Panc1 (cell line): ENCODE measurements at regions not wholly inside any gene's neighbourhood (a gene's known extent, or its start where the extent isn't known, plus 50 kb on each side); places are given as distances from the start of the nearest gene placed in this dataset.
A peak's percentile ranks its signal among the peaks of the same experiment; 100 is the strongest.

Experiments used
- ATAC-seq: fragments of 200-7000 bp; cut with Tn5 transposase; 2 replicates; pipeline ENCODE4 v1.9.1; 2020; ENCODE audit warnings: mild to moderate bottlenecking, moderate library complexity
- BruUV-seq: library from RNA; stranded (reverse); fragments of 400-500 nt; replicated peaks from 2 replicates; lab custom pipeline; 2021; lab: Mats Ljungman, UMichigan
- CTCF ChIA-PET: fragments of 300-600 bp; sonication (Branson Sonifier 250); formaldehyde crosslinking; loops from one replicate; lab custom pipeline; 2022; ENCODE audit warnings: antibody characterized with exemption; lab: Charles Lee
- POLR2A ChIA-PET: fragments of 300-600 bp; sonication (Branson Sonifier 250); formaldehyde crosslinking; loops from one replicate; lab custom pipeline; 2022; ENCODE audit warnings: antibody characterized with exemption; lab: Charles Lee
- DNase-seq: peaks from one replicate; pipeline ENCODE4 v3.0.0-alpha.2; 2010; ENCODE audit warnings: low read depth, low spot score
- H3K27ac ChIP-seq: 2 replicates; pipeline ENCODE4 v1.5.1; 2011; ENCODE audit warnings: mild to moderate bottlenecking, low read length, inconsistent platforms
- H3K27me3 ChIP-seq: fragments of 200-500 bp; sonication (Bioruptor generic); 2 replicates; pipeline ENCODE4 v1.6.0; 2014; ENCODE audit warnings: low read length, inconsistent platforms; ENCODE audit not compliant: control insufficient read depth, insufficient read depth
- H3K36me3 ChIP-seq: fragments of 200-500 bp; sonication (Bioruptor generic); 2 replicates; pipeline ENCODE4 v1.5.1; 2014; ENCODE audit warnings: inconsistent platforms, mild to moderate bottlenecking, low read length, moderate library complexity; ENCODE audit not compliant: control insufficient read depth, insufficient read depth
- H3K4me1 ChIP-seq: 2 replicates; pipeline ENCODE4 v1.5.1; 2011; ENCODE audit warnings: inconsistent platforms, mild to moderate bottlenecking, low read length, moderate library complexity; ENCODE audit not compliant: control insufficient read depth, insufficient read depth
- H3K4me3 ChIP-seq, 2 experiments: 2 replicates each; pipeline ENCODE4 v1.5.1; 2011 to 2012; ENCODE audit warnings: low read depth in 2 of 2, low read length in 2 of 2, mild to moderate bottlenecking in 2 of 2, inconsistent platforms in 1 of 2, moderate library complexity in 1 of 2
- H3K9me3 ChIP-seq: fragments of 200-500 bp; sonication (Bioruptor generic); 2 replicates; pipeline ENCODE4 v1.5.1; 2014; ENCODE audit warnings: low read depth, mild to moderate bottlenecking, inconsistent platforms, low read length, moderate library complexity; ENCODE audit not compliant: control insufficient read depth, insufficient read depth
- POLR2AphosphoS5 ChIP-seq: IDR thresholded peaks from 2 replicates; pipeline ENCODE4 v1.6.1; 2012; ENCODE audit warnings: mild to moderate bottlenecking, low read depth, low read length, moderate library complexity
- SIN3A ChIP-seq: IDR thresholded peaks from 2 replicates; pipeline ENCODE4 v1.6.1; 2012; ENCODE audit warnings: low read depth, mild to moderate bottlenecking, low read length, moderate library complexity, borderline replicate concordance; ENCODE audit not compliant: insufficient read depth
- TCF7L2 ChIP-seq: IDR thresholded peaks from 2 replicates; pipeline ENCODE4 v1.6.1; 2011; ENCODE audit warnings: mild to moderate bottlenecking, low read depth, low read length, inconsistent platforms
- in situ Hi-C: cut with HindIII; loops from 2 replicates; pipeline ENCODE4 v1.10.0; 2016; ENCODE audit warnings: low sequenced_read_pairs, low pct_unique_long_range_greater_than_20kb
- intact Hi-C: fragments of 100-400 bp; cut with micrococcal nuclease; formaldehyde crosslinking; loops from one replicate; pipeline ENCODE4 v1.10.0; 2022; ENCODE audit not compliant: unreplicated experiment
- TF ChIP-seq, protein P1 (sequence below): fragments of 450-650 bp; IDR thresholded peaks from 2 replicates; pipeline ENCODE4 v1.5.1; 2017; ENCODE audit warnings: mild to moderate bottlenecking
- TF ChIP-seq, protein P2 (sequence below), 2 experiments: IDR thresholded peaks; 2 replicates each; pipeline ENCODE4 v1.6.1; 2011 to 2012; ENCODE audit warnings: low read depth in 2 of 2, control low read depth in 1 of 2, low read length in 1 of 2, mild to moderate bottlenecking in 1 of 2, moderate library complexity in 1 of 2; ENCODE audit not compliant: insufficient read depth in 1 of 2

DNA sequence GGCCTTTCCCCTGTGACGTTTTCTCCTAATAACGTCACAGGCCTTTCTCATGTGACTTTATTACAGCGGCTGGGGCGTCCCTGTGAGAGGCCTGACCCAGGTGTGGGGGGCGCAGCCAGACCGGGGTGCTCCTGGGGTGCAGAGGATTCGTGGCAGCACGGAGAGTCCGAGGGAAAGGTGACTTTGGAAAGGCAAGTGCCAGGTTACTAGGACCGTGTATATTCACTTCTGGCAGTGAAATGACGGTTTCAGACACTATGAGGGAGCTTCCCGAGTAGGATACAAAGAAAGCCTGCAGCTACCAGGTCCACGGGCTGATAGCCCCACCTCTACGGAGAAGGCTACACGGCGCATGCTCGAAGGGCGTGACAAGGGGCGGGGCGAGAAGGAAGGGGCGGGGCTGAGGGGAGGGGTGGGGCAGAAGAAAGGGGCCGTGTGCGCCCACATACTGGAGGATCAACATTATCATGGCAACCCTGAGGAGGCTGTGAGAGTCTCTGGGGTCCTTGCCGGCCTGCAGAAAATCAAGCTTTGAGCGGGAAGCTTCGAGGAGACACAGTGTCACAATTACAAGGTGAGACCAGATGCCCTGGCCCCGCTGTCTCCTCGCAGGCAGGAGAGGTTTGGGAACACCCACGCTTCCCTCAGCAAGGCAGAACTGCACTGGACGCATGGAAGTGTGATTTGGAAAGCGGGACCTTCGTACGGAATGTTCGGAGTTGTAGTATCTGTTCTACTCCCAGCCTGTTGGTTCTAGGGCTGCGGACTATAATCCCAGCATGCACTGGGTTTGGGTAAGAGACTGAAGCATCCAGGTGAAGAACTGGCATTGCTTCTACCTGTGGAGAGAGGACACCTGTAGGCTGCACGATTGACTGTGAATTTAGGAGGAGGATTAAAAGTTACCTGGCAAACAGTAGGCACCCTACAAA lies 54.4 kb upstream of the ZNF337 start:
- intact Hi-C loops, result no loop called here
- Histone ChIP-seq H3K9me3 (no peaks in the 10 kb centered on the region), H3K27ac (peak overlapping the region; percentile 91), H3K4me1 (peaks cover 6% of the 10 kb centered on the region), H3K4me3 (peak overlapping the region; percentile 66 to 74), H3K27me3 (no peaks in the 10 kb centered on the region), H3K36me3 (no peaks in the 10 kb centered on the region)
- in situ Hi-C loops, result no loop called here
- POLR2A ChIA-PET, result interaction anchor here (0.6 kb wide), 1 partner anchor 46 kb away, joined by 3 read pairs; no protein-coding TSS in a partner anchor
- BruUV-seq, result no TSS peak
- TF ChIP-seq POLR2AphosphoS5, result peak; percentile 68
- TF ChIP-seq, protein P1, sequence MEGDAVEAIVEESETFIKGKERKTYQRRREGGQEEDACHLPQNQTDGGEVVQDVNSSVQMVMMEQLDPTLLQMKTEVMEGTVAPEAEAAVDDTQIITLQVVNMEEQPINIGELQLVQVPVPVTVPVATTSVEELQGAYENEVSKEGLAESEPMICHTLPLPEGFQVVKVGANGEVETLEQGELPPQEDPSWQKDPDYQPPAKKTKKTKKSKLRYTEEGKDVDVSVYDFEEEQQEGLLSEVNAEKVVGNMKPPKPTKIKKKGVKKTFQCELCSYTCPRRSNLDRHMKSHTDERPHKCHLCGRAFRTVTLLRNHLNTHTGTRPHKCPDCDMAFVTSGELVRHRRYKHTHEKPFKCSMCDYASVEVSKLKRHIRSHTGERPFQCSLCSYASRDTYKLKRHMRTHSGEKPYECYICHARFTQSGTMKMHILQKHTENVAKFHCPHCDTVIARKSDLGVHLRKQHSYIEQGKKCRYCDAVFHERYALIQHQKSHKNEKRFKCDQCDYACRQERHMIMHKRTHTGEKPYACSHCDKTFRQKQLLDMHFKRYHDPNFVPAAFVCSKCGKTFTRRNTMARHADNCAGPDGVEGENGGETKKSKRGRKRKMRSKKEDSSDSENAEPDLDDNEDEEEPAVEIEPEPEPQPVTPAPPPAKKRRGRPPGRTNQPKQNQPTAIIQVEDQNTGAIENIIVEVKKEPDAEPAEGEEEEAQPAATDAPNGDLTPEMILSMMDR, result no peak
- CTCF ChIA-PET, result no interaction called here
- ATAC-seq (peak; percentile 95), DNase-seq (peak; percentile 7)

DNA sequence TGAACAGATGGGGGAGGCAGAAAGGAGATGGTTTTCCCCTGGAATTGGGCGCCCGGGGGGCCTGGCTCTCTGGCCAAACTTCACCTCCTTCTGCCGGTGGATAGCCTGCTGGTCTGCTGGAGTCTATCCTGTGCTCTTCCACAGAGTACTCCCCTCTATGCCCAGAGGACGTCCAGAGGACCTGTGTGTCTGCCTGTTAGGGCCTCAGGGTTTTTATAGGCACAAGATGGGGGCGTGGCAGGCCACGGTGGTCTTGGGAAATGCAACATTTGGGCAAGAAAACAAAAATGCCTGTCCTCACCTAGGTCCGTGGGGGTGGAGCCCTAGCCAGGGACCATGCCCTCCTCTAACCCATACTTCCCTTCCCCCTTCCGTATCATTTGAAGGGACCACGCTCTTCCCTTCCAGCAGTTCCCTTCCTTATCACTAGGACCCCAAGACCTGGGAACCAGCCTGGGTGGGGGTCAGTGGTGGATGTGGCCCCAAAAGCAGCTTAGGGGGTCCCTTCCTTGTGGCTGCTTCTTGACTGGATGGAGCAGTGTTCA lies 53.6 kb upstream of the ZNF337 start:
- BruUV-seq, result no TSS peak
- ATAC-seq, result peak; percentile 8; the same call in 1 of the 2 replicates
- intact Hi-C loops (no loop called here), in situ Hi-C loops (no loop called here)
- Histone ChIP-seq H3K36me3 (no peaks in the 10 kb centered on the region), H3K27ac (peak overlapping the region; percentile 91), H3K4me3 (peak overlapping the region; percentile 66 to 74), H3K27me3 (no peaks in the 10 kb centered on the region), H3K4me1 (peaks cover 6% of the 10 kb centered on the region), H3K9me3 (no peaks in the 10 kb centered on the region)
- DNase-seq, result no peak
- ChIA-PET POLR2A (no interaction called here), CTCF (no interaction called here)
- TF ChIP-seq SIN3A, result no peak
- TF ChIP-seq, protein P2, sequence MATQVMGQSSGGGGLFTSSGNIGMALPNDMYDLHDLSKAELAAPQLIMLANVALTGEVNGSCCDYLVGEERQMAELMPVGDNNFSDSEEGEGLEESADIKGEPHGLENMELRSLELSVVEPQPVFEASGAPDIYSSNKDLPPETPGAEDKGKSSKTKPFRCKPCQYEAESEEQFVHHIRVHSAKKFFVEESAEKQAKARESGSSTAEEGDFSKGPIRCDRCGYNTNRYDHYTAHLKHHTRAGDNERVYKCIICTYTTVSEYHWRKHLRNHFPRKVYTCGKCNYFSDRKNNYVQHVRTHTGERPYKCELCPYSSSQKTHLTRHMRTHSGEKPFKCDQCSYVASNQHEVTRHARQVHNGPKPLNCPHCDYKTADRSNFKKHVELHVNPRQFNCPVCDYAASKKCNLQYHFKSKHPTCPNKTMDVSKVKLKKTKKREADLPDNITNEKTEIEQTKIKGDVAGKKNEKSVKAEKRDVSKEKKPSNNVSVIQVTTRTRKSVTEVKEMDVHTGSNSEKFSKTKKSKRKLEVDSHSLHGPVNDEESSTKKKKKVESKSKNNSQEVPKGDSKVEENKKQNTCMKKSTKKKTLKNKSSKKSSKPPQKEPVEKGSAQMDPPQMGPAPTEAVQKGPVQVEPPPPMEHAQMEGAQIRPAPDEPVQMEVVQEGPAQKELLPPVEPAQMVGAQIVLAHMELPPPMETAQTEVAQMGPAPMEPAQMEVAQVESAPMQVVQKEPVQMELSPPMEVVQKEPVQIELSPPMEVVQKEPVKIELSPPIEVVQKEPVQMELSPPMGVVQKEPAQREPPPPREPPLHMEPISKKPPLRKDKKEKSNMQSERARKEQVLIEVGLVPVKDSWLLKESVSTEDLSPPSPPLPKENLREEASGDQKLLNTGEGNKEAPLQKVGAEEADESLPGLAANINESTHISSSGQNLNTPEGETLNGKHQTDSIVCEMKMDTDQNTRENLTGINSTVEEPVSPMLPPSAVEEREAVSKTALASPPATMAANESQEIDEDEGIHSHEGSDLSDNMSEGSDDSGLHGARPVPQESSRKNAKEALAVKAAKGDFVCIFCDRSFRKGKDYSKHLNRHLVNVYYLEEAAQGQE (IDR thresholded peaks at IDR 0.05; ENCODE audit: insufficient read depth in 1 of 2, low read depth in 2 of 2, low read length in 1 of 2), result no peak
- no peak for TF ChIP-seq TCF7L2
- TF ChIP-seq POLR2AphosphoS5, result no peak
- TF ChIP-seq, protein P1, result no peak
